GM21526 (cell line): ENCODE measurements at regions not wholly inside any gene's neighbourhood (a gene's known extent, or its start where the extent isn't known, plus 50 kb on each side); places are given as distances from the start of the nearest gene placed in this dataset.
A peak's percentile ranks its signal among the peaks of the same experiment; 100 is the strongest.
"Not testable (repeated sequence)": the region's sequence is repeated elsewhere in the genome, so short reads cannot be mapped to it uniquely, and the experiment has no call there.

ENCODE experiments used
- ATAC-seq: cut with Tn5 transposase; IDR thresholded peaks from one replicate; pipeline ENCODE4 v1.9.1; 2021; ENCODE audit warnings: moderate library complexity; ENCODE audit not compliant: unreplicated experiment, low FRiP score

DNA sequence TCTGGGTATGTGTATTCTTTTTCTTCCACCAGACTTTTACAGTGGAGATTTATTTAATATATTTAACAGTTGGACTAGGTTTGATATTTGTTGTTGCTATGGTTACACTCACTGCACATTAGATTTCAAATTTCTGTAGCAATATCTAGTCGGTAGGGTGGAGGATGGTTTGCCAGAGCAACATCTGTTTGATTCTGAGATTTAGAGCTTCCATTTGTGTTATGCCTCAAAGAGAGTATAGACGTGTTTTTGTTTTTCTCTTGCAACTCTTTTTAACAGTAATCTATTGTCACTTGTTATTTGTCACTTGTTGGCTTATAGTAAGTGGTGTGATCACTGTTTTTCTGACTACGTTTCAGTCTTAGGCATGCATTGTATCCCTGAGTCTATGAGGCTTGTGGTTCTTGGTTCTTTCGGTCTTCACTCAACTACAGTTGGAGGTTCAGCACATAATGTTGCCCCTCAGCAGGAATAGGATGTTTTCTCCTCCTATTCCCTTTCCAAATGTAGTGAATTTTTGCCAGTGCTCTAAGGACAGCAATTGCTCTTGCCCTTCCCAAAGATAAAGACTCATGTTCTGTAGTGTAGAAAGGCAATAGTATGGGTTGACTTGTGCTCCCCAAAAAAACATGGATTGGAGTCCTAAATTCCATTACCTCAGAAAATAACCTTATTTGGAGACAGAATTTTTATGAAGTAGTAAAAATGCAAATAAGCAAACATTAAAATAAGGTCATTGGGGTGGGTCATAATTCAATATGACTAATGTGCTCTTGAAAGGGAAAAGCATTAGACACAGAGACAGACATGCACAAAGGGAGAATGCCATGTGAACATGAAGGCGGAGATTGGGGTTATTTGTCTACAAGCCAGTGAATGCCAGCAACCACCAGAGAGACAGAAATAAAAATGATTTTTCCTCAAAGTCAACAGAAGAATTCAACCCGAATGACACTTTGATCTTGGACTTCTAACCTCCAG is 692.1 kb downstream of the DIPK2A start:
- ATAC-seq: no peak

DNA sequence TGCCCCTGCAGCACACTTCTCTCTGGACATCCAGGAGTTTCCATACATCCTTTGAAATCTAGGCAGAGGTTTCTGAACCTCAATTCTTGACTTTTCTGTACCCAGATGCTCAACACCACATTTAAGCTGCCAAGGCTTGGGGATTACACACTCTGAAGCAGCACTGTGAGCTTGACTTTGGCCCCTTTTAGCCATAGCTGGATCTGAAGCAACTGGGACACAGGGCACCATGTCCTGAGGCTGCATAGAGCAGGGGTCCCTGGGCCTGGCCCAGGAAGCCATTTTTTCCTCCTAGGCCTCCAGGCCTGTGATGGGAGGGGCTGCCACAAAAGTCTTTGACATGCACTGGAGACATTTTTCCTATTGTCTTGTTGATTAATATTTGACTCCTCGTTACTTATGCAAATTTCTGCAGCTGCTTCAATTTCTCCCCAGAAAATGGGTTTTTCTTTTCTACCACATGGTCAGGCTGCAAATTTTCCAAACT is 694.0 kb downstream of the DIPK2A start:
- no peak for ATAC-seq

DNA sequence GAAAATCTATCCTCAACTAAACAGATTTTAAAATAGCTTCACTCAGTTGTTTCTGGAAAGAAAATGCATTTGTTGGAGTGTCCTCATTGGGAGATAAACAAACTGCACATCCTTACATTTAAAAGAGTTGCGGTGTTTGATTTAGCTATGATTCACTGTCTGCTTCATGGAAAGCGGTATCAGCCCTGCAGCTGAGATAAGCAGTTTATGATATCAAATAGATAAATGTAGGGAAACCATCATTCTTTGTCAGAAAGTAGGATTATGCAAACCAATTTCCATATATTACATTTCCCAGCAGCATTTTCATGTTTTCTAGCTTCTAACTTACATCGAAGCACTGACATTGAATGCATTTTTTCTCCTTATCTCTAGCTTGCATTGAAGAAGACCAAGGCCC is 698.9 kb downstream of the DIPK2A start:
- no peak for ATAC-seq

DNA sequence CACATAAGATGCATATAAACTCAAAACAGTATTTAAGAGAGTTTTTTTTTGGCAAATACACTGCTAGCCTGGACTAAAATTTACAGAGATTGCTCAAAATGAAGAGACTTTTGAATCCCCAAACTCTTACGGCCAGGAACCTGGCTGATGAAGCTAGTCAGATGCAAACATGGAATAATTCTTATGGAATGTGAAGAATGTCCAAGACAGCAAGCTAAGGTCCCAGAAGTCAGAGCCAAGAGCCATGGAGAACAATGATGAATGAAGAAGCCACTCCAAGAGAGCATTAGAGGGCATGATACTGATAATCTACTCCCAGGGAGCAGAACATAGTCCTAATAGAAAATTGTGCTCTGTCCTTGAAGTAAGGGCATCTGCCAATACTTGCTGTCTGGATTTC is 705.5 kb downstream of the DIPK2A start:
- ATAC-seq: no peak

DNA sequence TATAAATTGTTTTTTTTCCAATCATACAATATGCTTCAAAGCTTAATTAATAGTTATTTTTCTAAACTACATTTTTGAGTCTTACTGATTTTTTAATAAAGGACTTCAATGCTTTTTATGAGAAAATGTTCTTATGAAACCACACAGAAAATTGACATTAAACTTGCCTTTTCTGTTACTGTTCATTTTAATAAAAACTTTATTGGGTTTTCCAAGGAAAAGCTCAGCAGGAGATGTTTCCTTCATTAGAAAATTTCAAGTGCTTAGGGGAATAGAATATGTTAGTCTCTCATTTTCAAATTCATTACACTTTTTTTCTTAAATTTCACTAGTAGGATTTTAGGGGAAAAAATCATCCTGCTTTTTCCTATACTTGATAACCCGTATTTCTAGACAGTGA is 711.4 kb downstream of the DIPK2A start:
- no peak for ATAC-seq

DNA sequence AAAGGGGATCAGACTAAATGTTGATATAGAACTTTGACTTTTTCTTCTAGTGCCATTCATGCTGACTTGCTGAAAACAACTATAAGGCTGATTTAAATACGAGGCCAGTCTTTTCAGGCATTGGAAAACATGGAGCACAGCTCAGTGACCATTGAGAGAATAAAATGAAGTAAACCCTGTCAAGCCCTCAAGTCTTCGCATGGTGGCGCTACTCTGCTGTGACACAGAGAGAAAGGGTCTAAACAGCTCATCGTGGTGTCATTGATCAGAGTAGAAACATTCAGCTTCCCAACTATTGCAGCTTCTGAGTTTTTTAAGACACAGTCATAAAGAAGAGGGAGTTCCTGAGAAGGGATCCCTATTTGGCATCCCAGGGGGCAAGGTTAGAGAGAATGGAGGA is 716.2 kb downstream of the DIPK2A start:
- ATAC-seq: no peak

DNA sequence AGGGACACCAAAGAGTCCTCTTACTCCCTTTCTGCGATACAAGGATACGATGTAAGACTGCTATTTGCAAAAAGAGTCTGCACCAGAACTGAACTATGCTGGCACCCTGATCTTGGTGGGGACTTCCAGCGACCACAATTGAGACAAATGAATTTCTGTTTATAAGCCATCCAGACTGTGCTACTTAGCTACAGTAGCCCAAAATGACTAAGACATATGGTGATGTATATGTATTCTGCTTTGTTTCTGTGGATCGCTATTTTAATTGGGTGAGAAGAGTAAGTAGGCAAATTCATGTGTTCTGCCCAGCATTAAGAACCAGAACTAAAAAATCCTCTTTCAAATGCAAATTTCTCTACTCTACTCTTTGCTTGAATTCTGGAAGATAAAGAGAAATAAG is 720.9 kb downstream of the DIPK2A start:
- ATAC-seq: no peak

DNA sequence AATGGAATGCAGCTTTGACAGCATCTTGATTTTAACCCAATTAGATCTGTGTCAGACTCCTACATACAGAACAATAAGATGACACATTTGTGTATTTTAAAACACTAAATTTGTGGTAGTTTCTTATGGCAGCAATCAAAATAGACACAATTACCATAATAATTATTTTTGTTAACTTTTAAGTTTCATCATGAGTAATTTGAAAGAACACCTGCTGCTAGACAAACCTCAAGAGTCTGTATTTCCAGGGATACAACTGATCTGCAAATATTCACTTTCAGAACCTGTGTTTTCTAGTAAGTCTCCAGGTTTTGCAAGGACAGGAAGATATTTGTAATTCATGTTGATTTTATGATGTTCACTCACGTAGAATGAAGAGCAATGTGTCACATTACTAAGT is 736.8 kb downstream of the DIPK2A start:
- ATAC-seq: no peak

DNA sequence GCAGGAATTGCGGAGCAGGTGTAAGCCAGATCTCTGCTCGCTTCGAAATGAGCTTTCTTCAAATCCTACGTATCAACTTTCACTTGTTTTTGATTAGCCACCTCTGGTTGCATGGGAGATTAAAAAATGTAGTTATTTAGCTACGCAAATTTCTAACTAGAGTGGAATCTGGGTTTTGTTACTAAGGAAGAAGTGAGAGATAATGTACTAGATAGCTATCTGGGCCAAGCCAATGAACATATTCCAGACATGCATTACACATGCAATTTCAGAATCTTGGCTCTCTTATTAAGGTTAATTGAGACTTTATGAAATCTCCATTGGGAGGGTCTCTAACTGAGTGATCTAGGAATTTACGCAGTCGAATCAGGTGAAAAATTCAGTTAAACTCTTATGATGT is 765.7 kb downstream of the DIPK2A start:
- ATAC-seq: no peak

DNA sequence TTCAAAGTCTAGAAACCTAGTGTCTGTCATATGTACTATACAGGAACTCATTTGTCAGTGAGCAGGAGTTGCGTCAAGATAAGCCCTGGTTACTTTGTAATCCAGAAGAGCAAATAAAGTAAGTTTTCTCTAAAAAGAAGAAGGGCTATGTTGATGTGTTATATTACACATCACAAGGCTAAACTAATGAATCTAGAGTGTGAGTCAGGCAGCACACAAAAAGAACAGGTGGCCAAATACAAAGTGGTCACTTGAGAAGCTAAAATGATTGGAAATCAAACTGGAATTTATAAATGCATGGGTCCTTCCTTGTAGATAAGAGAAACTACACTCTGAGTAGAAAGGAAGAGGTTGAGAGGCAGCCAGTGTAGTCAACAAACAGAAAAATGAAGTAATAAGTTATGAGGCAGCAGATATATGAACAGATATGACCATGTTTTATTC is 771.6 kb downstream of the DIPK2A start:
- ATAC-seq: no peak

DNA sequence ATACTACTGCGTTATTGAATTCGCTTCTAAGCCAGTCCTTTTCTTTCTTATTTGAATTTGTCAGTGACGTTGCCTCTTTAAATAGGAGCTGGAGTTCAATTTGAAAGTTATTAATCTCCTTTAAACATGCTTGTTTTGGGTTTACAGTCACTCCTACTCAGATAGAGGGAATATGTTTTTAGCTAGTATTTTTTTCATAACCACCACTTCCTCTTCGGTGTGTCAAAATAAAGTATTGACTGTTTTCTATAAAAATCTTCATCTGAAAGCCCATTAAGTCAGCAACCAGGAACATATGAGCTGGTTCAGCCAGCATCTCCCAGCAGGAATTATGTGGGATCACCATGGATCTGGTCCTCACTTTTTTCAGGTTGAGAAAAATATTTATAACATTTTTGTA is 772.9 kb downstream of the DIPK2A start:
- no peak for ATAC-seq

DNA sequence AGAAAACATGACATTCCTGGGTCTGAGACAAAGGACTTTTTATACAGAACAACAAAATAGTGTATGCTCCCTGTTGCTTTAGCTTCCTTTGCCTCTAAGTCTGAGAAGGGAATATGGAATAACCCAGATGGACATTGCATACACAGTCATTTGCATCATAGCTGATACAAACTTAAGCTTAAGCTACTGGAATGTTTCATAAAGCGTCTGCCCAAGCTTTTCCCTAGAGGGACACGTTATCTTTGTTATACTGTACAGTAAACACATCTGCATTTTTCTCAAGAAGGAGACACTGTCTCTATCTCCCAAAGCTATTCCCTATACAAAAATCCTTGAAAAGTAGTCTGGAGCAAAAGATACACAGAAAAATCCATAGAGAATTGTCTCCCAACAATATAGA is 775.0 kb downstream of the DIPK2A start:
- ATAC-seq: no peak

DNA sequence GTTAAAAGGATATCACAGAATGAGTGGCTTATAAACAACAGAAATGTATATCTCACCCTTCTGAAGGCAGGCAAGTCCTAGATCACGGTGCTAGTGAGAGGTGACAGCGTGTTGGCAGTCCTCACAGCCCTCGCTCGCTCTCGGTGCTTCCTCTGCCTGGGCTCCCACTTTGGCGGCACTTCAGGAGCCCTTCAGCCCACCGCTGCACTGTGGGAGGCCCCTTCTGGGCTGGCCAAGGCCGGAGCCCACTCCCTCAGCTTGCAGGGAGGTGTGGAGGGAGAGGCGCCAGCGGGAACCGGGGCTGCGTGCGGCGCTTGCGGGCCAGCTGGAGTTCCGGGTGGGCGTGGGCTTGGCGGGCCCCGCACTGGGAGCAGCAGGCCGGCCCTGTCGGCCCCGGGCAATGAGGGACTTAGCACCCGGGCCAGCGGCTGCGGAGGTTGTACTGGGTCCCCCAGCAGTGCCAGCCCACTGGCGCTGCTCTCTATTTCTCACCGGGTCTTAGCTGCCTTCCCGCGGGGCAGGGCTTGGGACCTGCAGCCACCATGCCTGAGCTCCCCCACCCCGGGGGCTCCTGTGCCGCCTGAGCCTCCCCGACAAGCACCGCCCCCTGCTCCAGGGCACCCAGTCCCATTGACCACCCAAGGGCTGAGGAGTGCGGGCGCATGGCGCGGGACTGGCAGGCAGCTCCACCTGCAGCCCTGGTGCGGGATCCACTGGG is 778.1 kb downstream of the DIPK2A start:
- not testable (repeated sequence) for ATAC-seq

DNA sequence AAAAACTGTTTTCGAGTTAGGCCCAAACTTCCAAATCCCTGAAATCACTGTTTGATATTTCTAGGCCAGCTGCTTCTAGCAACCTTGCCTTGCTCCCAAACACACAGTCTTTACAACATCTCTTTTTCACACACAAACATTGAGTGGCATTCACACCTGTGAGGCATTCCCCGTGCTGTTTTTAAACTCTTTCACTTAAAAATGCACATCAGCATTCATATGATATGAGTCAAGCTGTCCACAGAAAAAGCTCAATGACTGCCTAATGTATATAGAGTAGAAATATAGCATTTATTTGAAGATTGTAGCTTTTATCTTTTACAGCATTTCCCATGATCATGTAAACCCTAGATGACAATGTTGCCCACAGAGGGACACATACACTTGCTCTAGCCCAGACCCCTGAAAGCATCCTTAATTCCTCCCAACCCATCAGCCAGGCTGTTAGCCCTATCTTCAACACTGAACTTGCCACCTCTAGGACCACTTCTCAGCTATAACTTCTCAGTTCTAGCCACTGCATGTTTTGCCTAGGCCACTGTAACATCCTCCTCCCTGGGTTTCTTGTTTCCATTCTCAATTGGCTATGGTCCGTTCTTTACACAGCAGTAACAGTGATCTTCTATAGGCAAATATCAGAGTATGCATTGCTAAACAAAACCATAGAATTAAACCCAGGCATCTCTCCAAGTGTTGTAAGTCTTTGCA is 782.6 kb downstream of the DIPK2A start:
- ATAC-seq: no peak

DNA sequence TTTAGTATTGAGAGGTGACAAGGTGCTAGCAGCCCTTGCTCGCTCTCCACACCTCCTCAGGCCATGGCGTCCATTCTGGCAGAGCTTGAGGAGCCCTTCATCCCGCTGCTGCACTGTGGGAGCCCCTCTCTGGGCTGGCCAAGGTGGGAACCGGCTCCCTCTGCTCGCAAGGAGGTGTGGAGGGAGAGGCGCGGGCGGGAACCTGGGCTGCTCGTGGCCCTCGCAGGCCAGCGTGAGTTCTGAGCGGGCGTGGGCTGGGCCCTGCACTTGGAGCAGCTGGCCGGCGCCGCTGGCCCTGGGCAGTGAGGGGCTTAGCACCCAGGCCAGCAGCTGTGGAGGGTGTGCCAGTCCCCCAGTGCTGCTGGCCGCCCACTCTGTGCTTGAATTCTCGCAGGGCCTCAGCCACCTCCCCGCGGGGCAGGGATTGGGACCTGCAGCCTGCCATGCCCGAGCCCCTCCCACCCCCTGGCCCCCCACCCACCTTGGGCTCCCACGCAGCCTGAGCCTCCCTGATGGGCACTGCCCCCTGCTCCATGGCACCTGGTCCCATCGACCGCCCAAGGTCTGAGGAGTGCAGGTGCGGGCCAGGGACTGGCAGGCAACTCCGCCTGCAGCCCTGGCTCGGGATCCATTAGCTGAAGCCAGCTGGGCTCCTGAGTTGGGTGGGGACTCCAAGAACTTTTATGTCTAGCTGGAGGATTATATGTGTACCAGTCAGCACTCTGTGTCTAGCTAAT is 785.2 kb downstream of the DIPK2A start:
- no peak for ATAC-seq

DNA sequence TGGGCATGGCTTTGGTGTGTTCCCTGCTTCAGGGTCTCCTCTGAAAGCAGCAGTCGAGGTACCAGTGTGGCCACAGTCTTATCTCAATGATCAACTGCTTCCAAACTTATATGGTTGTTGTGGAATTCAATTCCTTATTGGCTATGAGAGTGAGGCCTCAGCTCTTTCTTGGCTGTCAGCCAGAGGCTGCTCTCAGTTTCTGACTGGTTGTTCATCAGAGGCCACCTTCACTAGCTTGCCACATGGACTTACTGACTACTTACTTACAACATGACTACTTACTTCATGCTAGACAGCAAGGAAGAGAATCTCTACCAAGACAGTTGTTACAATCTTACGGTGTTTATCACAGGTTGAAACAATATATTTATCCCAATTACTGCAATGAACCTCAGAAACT is 789.2 kb downstream of the DIPK2A start:
- ATAC-seq: no peak

DNA sequence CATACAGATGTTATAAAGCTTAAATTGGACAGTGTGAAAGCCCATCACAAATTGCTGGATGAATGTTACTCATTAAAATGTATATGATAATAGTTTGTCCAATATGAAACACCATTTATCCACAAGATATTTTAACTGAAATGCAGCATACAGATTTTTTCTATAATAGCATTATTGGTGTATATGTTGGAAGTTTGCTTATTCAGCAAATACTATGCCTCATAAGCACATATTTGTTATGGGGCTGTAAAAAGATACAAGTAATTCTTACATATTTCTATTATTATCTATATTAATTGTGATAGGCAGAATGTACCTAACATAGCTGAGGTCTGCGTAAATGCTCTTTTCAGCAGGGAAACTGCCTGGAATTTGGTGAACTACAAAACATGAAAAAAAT is 790.5 kb downstream of the DIPK2A start:
- no peak for ATAC-seq

DNA sequence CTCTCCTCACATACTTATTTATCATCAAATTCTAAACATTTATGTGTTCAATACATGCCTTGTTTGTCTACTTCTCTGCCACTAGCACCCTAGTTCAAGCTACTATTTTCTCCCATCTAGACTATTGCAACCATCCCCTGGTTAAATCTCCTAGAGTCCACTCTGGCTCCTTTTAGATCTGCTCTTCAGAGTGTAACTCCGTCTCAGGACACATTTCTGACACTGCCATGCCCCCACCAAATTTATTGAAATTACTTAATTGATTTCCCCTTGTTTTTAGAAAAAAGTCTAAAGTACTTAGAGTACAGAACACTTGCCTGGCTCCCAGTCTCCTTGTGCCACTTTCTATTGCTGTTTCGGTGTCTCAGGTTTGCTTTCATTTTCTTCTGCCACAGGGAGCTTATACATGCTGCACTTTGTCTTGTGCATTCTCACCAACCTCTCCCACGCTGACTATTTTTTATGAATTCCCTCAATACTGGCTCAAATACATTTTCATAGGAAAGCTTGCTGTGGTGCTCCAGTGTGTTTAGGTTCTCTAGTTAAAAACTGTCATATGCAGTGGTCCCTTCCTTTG is 792.3 kb downstream of the DIPK2A start:
- ATAC-seq: peak; percentile 79

DNA sequence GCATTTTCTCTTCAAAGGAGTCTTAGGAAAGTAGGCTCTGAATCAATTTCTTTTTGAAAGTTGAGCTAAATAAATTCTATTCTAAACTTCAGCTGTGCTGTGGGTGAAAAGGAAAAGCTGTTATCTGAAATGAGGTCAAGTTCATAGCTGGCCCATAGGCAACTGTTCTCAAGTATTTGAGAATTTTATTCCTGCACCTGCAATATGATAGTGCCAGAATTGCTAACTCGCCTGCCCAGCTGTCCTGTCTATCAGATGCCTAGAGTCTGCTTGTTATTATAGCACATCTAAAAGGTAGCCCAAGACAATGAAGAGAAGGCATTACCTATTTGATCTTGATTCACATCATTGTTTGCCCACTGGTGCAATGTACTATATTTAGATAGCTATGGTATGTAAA is 798.7 kb downstream of the DIPK2A start:
- ATAC-seq: no peak

DNA sequence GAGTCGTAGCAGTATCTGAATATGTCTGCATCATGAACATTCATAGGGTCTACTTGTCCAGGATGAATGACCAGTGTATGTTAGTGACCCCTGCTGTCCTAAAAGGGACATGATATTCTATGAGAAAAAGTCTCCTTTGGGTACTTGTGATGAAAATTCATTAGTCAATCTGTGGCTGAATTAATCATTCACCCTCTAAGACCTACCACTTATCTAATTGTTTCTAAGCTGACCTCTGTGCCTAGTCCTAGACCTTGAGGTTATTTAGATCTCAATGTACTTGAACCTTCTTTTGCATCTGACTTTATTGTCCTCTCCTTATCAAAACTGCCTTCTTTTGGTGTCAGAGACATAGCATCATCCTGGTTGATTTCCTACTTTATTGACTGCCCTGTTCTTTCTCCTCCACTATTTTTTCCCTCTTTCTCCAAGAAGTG is 799.3 kb downstream of the DIPK2A start:
- no peak for ATAC-seq
